DMS53 treated with DMSO at 0.1 percent for 48 hours (cell line): ENCODE measurements at regions not wholly inside any gene's neighbourhood (a gene's known extent, or its start where the extent isn't known, plus 50 kb on each side); places are given as distances from the start of the nearest gene placed in this dataset.
"Not testable (repeated sequence)": the region's sequence is repeated elsewhere in the genome, so short reads cannot be mapped to it uniquely, and the experiment has no call there.

ENCODE experiments used
- DNase-seq: peaks from one replicate; lab custom pipeline; 2025; ENCODE audit not compliant: unreplicated experiment; lab: John Stamatoyannopoulos, UW

GRCh38 chr2:5629510-5629909, 62.7 kb upstream of the SOX11 start:
- not testable (repeated sequence) for DNase-seq

- DNase-seq, result not testable (repeated sequence)
Measured at GRCh38 chr2:5637051-5637450, 55.1 kb upstream of the SOX11 start.
